GM12875 (cell line): ENCODE measurements at regions not wholly inside any gene's neighbourhood (a gene's known extent, or its start where the extent isn't known, plus 50 kb on each side); places are given as distances from the start of the nearest gene placed in this dataset.

ENCODE experiments used
- H3K4me3 ChIP-seq: one replicate; pipeline ENCODE4 v1.5.1; 2011; ENCODE audit warnings: low read depth, low read length, control low read depth
- CTCF ChIP-seq: IDR thresholded peaks from 2 replicates; pipeline ENCODE4 v1.5.1; 2011; ENCODE audit warnings: low read depth, mild to moderate bottlenecking, control low read depth, inconsistent platforms, low read length, moderate library complexity, borderline replicate concordance; ENCODE audit not compliant: insufficient read depth

- H3K4me3 ChIP-seq = no peak overlapping the region
- no peak for TF ChIP-seq CTCF
Measured at GRCh38 chr22:27612115-27612514, 189.4 kb downstream of the MN1 start.

- H3K4me3 ChIP-seq = no peak overlapping the region
- TF ChIP-seq CTCF = no peak
Measured at GRCh38 chr22:27613099-27614005, 188.2 kb downstream of the MN1 start.

- H3K4me3 ChIP-seq = no peak overlapping the region
Measured at GRCh38 chr22:27614006-27614649, 187.4 kb downstream of the MN1 start.

GRCh38 chr22:27614650-27615007, 186.9 kb downstream of the MN1 start:
- H3K4me3 ChIP-seq = no peak overlapping the region
- TF ChIP-seq CTCF = no peak

More at GRCh38 chr22:27614006-27614649, 187.4 kb downstream of the MN1 start:
- TF ChIP-seq CTCF = no peak

GRCh38 chr22:27615408-27615807, 186.1 kb downstream of the MN1 start:
- no peak overlapping the region for H3K4me3 ChIP-seq
- no peak for TF ChIP-seq CTCF

- no peak overlapping the region for H3K4me3 ChIP-seq
- TF ChIP-seq CTCF = no peak
Measured at GRCh38 chr22:27616033-27616432, 185.5 kb downstream of the MN1 start.
